Midbrain (tissue), 1 donor: ENCODE measurements at regions not wholly inside any gene's neighbourhood (a gene's known extent, or its start where the extent isn't known, plus 50 kb on each side); places are given as distances from the start of the nearest gene placed in this dataset.
A peak's percentile ranks its signal among the peaks of the same experiment; 100 is the strongest.

Source experiments
- DNase-seq: peaks from one replicate; lab custom pipeline; 2025; lab: John Stamatoyannopoulos, UW

- DNase-seq: no peak
Observed at GRCh38 chr15:77540312-77541060, 92.2 kb downstream of the LINGO1 start.

- no peak for DNase-seq
Observed at GRCh38 chr15:77538793-77539497, 93.8 kb downstream of the LINGO1 start.

- DNase-seq: peak; percentile 70
Observed at GRCh38 chr15:77538027-77538451, 94.7 kb downstream of the LINGO1 start.

GRCh38 chr15:77537006-77537405 lies 95.7 kb downstream of the LINGO1 start:
- no peak for DNase-seq

- DNase-seq: no peak
Observed at GRCh38 chr15:77535845-77536244, 96.9 kb downstream of the LINGO1 start.
